Astrocyte (in vitro differentiated cells and primary cell): ENCODE measurements at regions not wholly inside any gene's neighbourhood (a gene's known extent, or its start where the extent isn't known, plus 50 kb on each side); places are given as distances from the start of the nearest gene placed in this dataset.

Experiments
- EZH2 ChIP-seq: IDR thresholded peaks from 2 replicates; pipeline ENCODE4 v1.6.1; 2012; ENCODE audit warnings: mild to moderate bottlenecking, low read length, inconsistent platforms; ENCODE audit not compliant: insufficient read depth
- TF ChIP-seq, protein P1 (sequence below): IDR thresholded peaks from 2 replicates; pipeline ENCODE4 v1.5.1; 2011; ENCODE audit warnings: low read depth, mild to moderate bottlenecking, inconsistent platforms, low read length, moderate library complexity; ENCODE audit not compliant: insufficient read depth

DNA sequence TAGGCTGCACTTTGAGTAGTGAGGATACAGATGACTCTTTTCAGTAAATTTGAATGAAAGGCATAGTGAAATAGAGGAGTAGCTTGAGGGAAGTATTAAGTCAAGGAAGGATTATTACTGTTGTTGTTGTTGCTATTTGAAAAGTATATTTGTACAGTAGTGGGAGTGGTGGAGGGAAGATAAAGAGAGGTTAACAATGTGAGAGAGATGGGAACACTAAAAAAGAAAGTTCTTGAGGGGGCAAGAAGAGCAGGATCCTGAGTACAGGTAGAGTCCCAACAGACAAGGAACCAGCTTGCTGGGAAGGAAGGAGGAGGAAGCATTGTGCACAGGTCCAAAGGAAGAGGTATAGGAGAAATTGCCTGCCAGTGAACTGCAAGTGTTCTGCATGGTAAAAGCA lies 75.6 kb upstream of the GOLGA8B start:
- TF ChIP-seq, protein P1, sequence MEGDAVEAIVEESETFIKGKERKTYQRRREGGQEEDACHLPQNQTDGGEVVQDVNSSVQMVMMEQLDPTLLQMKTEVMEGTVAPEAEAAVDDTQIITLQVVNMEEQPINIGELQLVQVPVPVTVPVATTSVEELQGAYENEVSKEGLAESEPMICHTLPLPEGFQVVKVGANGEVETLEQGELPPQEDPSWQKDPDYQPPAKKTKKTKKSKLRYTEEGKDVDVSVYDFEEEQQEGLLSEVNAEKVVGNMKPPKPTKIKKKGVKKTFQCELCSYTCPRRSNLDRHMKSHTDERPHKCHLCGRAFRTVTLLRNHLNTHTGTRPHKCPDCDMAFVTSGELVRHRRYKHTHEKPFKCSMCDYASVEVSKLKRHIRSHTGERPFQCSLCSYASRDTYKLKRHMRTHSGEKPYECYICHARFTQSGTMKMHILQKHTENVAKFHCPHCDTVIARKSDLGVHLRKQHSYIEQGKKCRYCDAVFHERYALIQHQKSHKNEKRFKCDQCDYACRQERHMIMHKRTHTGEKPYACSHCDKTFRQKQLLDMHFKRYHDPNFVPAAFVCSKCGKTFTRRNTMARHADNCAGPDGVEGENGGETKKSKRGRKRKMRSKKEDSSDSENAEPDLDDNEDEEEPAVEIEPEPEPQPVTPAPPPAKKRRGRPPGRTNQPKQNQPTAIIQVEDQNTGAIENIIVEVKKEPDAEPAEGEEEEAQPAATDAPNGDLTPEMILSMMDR: no peak
- TF ChIP-seq EZH2: no peak
